GM21360 (cell line): ENCODE measurements at regions not wholly inside any gene's neighbourhood (a gene's known extent, or its start where the extent isn't known, plus 50 kb on each side); places are given as distances from the start of the nearest gene placed in this dataset.

Source experiments
- ATAC-seq: cut with Tn5 transposase; IDR thresholded peaks from one replicate; pipeline ENCODE4 v1.9.1; 2021; ENCODE audit warnings: mild to moderate bottlenecking, moderate library complexity; ENCODE audit not compliant: unreplicated experiment

GRCh38 chr3:31364711-31365110 is 168.0 kb upstream of the STT3B start:
- no peak for ATAC-seq

- ATAC-seq = no peak
These were observed 165.2 kb upstream of the STT3B start for GRCh38 chr3:31367518-31367917.

GRCh38 chr3:31369637-31370379 is 162.9 kb upstream of the STT3B start:
- ATAC-seq = no peak

- ATAC-seq = no peak
These were observed 162.4 kb upstream of the STT3B start for GRCh38 chr3:31370380-31370666.

GRCh38 chr3:31370681-31371080 is 162.0 kb upstream of the STT3B start:
- ATAC-seq = no peak

- ATAC-seq = no peak
These were observed 161.1 kb upstream of the STT3B start for GRCh38 chr3:31371484-31372177.

GRCh38 chr3:31373681-31374080 is 159.0 kb upstream of the STT3B start:
- no peak for ATAC-seq

GRCh38 chr3:31377045-31377642 is 155.6 kb upstream of the STT3B start:
- ATAC-seq = no peak

GRCh38 chr3:31378231-31378630 is 154.5 kb upstream of the STT3B start:
- no peak for ATAC-seq

GRCh38 chr3:31379598-31379997 is 153.1 kb upstream of the STT3B start:
- no peak for ATAC-seq

- no peak for ATAC-seq
These were observed 149.9 kb upstream of the STT3B start for GRCh38 chr3:31382856-31383255.

- ATAC-seq = no peak
These were observed 148.6 kb upstream of the STT3B start for GRCh38 chr3:31384117-31384516.

GRCh38 chr3:31389939-31390338 is 142.8 kb upstream of the STT3B start:
- ATAC-seq = no peak

- no peak for ATAC-seq
These were observed 142.3 kb upstream of the STT3B start for GRCh38 chr3:31390466-31390865.

GRCh38 chr3:31391150-31391549 is 141.6 kb upstream of the STT3B start:
- peak; percentile 54 for ATAC-seq

- ATAC-seq = peak; percentile 78
These were observed 140.2 kb upstream of the STT3B start for GRCh38 chr3:31392568-31392967.

- no peak for ATAC-seq
These were observed 133.5 kb upstream of the STT3B start for GRCh38 chr3:31399271-31399670.

GRCh38 chr3:31402117-31402516 is 130.6 kb upstream of the STT3B start:
- no peak for ATAC-seq

- ATAC-seq = no peak
These were observed 129.5 kb upstream of the STT3B start for GRCh38 chr3:31403197-31403596.

GRCh38 chr3:31404871-31405270 is 127.9 kb upstream of the STT3B start:
- ATAC-seq = no peak

GRCh38 chr3:31405515-31405914 is 127.2 kb upstream of the STT3B start:
- no peak for ATAC-seq

- no peak for ATAC-seq
These were observed 125.8 kb upstream of the STT3B start for GRCh38 chr3:31406896-31407295.
